Right ventricle myocardium inferior (tissue), 1 donor: ENCODE measurements at regions not wholly inside any gene's neighbourhood (a gene's known extent, or its start where the extent isn't known, plus 50 kb on each side); places are given as distances from the start of the nearest gene placed in this dataset.

Experiments used
- ATAC-seq: fragments of 200-7000 bp; cut with Tn5 transposase; one replicate; pipeline ENCODE4 v1.9.1; 2020; ENCODE audit warnings: mild to moderate bottlenecking, moderate library complexity
- DNase-seq: peaks from one replicate; pipeline ENCODE4 v3.0.0; 2021; ENCODE audit errors: missing footprints
- intact Hi-C: fragments of 100-400 bp; cut with DNase I; formaldehyde crosslinking; loops from one replicate; pipeline ENCODE4 v1.11.0; 2022
- donor health status: DM: no; HTN: yes; CAD: no; lungs with severe emphysema.

DNA sequence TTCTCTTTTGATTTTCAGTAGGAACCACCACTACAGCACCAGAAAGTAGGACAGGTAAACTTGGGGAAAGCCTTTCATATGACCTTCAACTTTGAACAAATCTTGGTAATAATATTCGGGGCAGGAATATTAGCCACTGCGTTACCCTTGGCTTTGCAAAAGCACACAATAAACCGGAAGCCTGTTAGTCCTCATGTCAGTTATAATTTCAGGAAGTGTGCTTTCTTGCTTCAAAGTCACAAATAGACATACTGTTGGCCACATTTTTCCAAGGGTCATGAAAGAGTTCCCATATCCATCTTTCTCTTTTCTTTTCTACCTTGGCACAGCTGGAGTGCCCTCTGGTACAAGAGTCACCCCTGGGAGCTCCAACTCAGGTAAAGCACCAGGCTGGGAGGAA lies 167.2 kb upstream of the CNTN1 start:
- no peak for DNase-seq
- intact Hi-C loops = no loop called here
- no peak for ATAC-seq

DNA sequence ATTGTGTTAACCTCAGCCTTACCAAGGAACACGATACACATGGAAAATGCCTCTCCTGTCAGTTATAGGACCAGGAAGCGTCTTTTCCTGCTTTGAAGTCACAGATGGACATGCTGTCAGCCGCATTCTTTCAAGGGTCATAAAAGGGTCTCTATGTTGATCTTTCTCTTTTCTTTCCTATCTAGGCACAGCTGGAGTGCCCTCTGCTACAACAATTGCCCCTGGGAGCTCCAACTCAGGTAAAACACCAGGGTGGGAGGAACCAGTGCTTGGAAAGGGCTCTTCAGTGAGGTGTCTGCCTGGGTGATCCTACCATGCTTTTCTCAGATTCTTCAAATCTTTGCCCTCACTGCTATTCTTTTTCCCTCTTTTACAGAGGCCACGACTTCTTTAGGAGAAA lies 157.4 kb upstream of the CNTN1 start:
- intact Hi-C loops = no loop called here
- DNase-seq (no peak), ATAC-seq (no peak)

DNA sequence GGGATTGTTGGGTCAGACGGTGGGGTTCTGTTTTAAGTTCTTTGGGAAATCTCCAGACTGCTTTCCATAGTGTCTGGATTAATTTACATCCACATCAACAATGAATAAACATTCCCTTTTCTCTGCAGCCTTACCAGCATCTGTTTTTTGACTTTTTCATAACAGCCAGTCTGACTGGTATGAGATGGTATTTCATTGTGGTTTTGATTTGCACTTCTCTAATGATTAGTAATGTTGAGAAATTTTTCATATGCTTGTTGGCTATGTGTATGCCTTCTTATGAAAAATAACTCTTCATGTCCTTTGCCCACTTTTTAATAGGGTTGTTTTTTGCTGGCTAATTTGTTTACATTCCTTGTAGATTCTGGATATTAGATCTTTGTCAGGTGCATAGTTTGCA lies 140.8 kb upstream of the CNTN1 start:
- intact Hi-C loops = no loop called here
- DNase-seq = no peak
- no peak for ATAC-seq

DNA sequence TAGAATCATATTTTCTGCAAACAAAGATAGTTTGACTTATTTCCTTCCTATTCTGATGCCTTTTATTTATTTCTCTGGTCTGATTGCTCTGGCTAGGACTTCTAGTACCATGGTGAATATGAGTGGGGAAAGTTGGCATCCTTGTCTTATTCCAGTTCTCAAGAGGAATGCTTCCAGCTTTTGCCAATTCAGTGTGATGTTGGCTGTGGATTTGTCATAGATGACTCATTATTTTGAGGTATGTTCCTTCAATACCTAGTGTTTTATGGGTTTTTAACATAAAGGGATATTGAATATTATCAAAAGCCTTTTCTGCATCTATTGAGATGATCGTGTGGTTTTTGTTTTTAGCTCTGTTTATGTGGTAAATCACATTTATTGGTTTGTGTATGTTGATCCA lies 139.4 kb upstream of the CNTN1 start:
- DNase-seq = no peak
- no peak for ATAC-seq
- intact Hi-C loops = no loop called here

DNA sequence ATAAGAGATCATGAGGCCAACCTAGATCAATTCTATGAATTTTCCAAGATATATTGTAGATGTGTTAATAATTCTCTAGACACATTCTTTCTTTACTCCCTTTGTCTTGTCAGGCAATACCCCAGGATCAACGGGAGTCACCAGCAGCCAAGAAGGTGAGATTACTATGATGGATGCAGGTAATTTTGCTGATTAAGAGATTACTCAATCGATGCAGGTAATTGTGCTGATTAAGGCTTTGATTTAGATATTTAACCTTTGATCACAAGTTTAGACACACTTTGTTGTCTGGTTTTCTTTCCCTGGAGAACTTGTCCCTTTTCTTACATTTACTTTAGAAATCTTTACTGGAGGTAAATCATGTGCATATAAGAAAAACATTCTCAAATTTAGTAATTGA lies 134.3 kb upstream of the CNTN1 start:
- ATAC-seq (no peak), DNase-seq (no peak)
- intact Hi-C loops = no loop called here

DNA sequence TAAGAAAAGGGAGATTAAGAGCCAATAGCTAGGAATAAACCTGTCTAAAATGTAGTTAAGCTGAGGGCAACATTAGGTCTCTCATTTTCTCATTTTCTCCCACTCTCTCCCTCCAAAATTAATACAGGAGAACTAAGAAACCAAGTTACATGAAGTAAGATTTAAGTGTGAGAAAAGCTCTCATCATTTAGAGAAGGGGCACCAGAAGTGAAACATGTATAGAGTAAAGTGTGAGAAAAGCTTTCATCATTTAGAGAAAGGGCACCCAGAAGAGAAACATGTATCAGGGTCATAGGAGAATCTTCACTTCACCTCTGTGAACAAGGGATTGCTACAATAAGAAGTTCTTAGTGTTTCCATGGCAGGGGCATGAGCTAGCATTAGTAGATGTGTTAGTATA lies 132.4 kb upstream of the CNTN1 start:
- ATAC-seq = no peak
- intact Hi-C loops = no loop called here

DNA sequence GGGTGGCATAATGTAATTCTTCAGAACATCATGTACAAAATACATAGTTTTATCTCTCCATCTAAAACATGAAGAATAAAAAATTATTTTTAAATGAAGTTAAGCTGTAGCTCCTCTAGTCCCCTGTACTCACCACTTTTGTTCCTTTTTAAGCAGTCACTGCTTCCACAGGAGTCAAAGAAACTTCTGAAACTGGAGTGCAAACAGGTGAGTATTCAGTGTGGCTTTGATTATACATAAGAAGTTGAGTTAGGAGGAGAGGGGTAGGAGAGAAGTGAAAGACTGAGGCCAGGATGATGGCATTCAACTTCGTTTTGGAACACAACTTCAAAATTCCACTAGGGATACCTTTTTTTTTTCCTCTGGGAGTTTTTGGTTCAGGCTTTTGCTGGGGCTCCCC lies 131.4 kb upstream of the CNTN1 start:
- ATAC-seq (no peak), DNase-seq (no peak)
- intact Hi-C loops = no loop called here

More for the DNA sequence above, 132.4 kb upstream of the CNTN1 start:
- no peak for DNase-seq

DNA sequence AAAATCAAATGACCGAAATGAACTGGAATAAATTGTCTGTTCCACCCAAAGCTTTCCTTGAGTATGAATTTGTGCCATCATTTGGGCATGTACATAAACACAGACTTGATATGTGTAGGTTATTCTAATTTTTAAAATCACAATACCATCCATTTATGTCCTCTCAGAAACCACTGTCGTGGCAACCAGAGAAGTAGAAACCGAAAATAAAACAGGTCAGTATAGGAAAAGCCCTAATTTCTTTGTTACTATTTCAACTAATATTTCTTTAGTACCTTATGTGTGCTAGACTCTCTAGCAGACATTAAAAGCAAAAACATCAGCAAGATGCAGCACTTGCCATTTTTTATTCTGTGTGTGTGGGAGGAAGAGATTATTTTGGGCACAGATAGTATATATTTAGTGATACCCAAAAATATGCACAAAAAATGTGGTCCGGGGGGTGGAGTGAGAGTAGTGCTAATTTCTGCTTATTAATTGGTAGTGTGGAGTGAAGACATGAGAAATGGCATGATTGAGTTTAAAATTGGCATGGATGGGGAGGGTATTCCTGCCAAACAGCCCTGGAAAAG lies 130.8 kb upstream of the CNTN1 start:
- intact Hi-C loops = no loop called here
- DNase-seq = no peak

DNA sequence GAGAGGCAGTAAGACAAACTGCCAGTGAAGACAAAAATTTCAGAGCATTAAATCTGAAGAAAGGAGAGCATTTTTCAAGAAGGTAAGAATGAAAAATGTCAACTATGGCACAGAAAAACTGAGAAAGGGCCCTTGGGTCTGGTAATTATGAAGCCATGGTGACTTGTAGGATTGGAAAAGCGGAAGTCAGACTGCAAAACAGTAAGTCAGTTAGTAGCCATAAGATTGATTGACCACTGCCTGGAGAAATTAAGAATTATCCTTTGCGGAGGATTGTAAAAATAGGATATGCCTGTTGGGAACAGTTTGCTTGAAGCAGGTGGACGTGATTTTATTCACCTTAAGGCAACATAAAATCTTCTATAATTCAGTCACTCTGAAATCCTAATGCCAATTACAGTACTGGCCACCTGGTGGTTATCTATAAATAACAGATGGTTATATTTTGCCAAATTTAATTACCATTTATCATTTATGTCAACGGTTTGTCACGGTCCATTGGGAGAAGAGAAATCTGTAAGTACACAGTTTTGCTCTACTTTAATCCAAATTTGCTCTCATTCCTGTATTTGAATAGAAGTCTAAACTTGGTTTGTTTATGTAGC lies 127.1 kb upstream of the CNTN1 start:
- intact Hi-C loops = no loop called here
- DNase-seq (no peak), ATAC-seq (no peak)

More for the DNA sequence above, 130.8 kb upstream of the CNTN1 start:
- no peak for ATAC-seq

DNA sequence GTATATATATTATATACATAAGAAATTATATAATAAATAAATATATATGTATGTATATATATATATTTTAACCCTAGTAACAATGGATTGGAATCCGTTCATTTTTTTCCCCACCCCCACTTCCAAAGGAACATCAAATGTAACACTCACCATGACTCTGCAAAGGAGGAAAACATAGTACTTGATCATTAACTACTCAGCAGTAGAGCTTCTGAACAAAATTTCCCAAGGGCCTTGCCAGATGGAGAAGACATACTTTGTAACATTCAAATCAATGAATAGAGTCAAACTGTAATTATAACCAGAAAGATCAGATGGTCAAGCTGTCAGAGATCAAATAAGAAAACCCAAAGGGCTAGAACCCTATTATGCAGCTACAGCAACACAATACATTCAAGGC lies 126.0 kb upstream of the CNTN1 start:
- ATAC-seq (no peak), DNase-seq (no peak)
- intact Hi-C loops = no loop called here

DNA sequence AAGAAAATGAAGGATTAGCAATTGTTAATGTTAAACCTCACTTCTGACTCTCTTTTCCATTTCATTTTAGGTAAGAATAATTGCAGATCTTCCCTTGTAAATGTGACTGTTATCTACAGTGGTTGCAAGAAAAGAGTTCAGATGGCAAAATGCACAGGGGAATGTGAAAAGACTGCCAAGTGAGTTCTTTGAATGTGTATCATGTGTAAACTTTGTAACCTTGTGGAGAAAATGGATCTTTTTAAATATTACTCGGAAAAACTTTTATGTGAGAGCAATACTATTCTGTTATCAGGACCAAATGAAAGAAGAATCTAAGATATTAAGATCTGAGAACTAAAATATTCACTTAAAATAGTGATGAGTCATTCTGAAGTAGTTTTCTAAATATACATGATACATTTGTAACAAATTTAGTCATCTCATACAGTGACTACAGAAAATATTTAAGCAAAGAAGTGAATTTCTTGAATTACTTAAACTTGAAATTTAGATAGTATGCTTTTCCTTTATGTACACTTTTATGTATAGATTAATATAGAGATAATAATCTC lies 122.5 kb upstream of the CNTN1 start:
- no peak for DNase-seq
- no peak for ATAC-seq
- intact Hi-C loops = no loop called here

DNA sequence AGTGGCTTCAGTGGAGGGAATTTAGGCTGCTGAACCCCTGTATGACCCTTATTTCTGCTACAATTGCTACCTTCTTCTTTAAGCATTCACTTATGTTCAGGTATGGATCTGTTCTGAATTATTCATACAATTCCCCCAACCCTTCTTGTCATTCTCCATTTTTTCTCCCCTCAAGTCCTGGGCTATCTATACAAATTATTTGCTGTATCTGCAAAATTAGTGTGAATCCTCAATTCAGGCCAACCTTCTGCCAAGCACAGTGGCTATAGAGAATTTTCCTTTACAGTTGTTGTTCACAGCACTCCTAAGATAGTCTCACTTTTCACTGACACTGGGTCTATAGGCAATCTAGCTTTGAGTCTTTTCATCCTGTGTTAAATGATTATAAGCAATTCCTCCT lies 119.2 kb upstream of the CNTN1 start:
- DNase-seq = no peak
- no peak for ATAC-seq

DNA sequence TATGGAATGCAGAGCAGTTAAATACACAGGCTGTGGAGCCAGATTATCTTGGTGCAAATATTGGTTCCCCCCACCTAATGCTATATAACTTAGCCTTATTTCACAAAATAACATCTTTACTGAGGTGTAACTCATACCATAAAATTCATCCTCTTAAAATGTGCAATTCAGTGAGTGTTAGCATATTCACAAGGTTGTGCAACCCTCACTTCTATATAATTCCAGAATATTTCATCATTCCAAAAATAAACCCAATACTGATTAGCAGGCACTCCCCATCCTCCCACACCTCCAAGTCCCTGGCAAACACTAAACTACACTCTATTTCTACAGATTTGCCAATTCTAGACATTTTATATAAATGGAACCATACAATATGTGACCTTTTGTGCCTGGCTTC lies 116.3 kb upstream of the CNTN1 start:
- ATAC-seq = no peak

More for the DNA sequence above, 119.2 kb upstream of the CNTN1 start:
- intact Hi-C loops = no loop called here

DNA sequence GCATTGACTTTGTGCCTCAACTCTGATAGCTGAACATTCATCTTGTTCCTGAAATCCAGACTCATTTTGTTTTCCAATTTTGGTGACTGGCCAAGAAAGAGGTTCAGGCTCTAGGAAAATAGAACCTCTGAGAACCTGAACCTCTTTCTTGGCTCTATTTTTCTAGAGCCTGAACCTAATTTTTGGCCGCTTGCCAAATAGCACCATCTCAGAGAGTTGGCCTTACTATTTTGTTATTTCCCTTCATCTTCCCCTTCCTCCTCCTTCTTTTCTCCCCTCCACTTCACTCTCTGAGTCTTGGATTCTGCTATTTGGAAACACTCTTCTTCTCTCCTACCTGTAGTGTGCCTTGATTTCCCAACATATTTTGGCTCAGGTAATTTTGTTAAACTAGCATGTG lies 114.4 kb upstream of the CNTN1 start:
- intact Hi-C loops = no loop called here
- DNase-seq (no peak), ATAC-seq (no peak)

More for the DNA sequence above, 116.3 kb upstream of the CNTN1 start:
- no peak for DNase-seq
- intact Hi-C loops = no loop called here

DNA sequence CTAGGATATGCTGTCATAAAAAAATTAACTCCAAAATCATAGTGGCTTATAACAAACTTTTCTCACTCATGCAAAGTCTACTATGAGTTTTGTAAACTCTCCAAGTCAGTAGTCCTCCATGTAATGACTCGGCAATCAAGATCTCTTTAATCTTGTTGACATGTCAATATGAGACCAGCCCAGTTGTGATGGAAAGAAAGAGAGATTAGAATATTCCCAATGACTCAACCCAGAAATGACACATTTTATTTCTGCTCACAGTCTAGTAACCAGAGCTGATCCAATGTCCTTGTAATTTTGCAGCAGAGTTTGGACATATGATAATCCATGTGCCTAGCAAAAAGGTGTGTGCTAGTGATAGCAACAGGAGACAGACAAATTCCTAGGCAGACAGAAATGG lies 112.6 kb upstream of the CNTN1 start:
- no peak for ATAC-seq
- DNase-seq = no peak
- intact Hi-C loops = no loop called here

DNA sequence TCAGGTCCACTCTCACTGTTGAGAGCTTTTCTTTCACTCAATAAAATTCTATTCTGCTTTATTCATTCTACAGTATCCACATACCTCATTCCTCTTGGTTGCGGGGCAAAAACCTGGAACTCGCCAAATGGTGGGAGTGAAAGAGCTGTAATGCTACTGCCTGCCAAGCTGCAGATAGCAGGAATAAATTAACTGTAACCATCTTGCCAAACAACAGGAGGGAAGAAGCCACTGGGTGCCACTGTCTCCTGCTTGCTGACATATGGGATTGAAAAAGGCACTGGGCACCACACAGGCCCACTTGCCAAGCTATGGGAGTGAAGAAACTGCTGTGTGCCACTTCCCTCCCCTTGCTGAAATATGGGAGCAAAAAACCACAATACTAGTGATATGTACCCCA lies 111.9 kb upstream of the CNTN1 start:
- ATAC-seq (no peak), DNase-seq (no peak)
- intact Hi-C loops = no loop called here

DNA sequence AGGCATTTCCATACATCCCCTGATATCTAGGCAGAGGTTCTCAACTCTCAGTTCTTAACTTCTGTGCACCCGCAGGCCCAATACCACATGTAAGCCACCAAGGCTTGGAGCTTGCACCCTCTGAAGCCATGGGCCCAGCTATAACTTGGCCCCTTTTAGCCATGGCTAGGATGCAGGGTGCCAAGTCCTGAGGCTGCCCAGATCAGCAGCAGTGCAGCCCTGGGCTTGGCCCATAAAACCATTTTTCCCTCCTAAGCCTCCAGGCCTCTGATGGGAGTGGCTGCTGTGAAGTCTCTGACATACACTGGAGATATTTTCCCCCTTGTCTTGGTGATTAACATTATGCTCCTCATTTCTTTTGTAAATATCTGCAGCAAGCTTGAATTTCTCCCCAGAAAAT lies 110.3 kb upstream of the CNTN1 start:
- intact Hi-C loops = no loop called here
- no peak for ATAC-seq

DNA sequence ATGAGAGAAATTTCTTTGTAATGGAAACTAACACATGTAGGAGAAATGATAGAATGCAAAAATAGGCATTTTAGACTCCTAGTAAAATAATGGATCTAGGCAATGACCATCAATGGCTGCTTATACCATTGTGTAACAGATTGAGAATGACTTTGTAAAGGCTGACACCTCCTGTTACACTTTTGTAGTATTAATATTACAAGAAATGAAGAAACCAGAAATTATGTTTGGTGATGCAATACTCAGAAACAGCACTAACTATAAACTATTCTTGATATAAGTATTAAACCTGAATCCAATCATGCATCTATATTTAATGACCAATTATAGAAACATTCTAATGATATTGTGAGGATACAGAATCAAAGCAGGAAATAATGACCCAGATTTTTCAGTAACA lies 108.5 kb upstream of the CNTN1 start:
- intact Hi-C loops = no loop called here
- DNase-seq (no peak), ATAC-seq (no peak)

More for the DNA sequence above, 110.3 kb upstream of the CNTN1 start:
- no peak for DNase-seq

DNA sequence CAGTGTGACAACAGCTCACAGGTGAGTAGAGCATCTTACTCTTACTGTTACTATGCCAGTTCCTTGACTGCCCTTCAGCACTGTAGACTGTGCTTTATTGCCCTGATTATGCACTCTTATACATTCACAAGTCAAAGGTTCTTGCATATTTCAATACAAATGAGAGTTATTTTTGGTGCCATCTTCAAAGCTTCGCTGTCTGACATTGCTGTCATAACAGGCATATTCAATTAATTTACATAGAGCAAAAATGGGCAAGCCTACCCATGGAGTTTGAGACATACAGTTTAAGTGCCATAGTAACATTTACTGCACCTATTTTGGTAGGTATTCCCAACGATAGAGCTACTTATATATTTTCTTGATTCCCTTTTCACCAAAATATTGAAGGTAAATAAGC lies 107.5 kb upstream of the CNTN1 start:
- no peak for DNase-seq
- intact Hi-C loops = no loop called here
- ATAC-seq = no peak

DNA sequence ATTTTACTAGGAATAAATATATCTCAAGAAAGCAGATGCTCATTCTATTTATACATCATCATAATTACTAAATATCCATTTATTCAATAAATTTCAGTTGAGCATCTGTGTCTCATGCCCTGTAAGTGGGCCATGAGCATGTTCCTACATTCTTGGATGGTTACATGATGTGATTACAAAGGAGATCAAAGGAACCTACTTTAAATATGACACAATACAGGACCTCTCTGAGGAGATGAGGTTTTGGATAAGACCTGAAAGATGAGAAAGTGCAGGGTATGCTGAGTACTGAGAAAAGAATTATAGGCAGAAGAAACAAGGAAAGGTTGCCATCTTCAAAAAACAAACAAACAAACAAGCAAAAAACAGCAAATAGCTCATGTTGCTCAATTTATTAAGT lies 105.4 kb upstream of the CNTN1 start:
- DNase-seq = no peak
- intact Hi-C loops = no loop called here
- ATAC-seq = no peak

DNA sequence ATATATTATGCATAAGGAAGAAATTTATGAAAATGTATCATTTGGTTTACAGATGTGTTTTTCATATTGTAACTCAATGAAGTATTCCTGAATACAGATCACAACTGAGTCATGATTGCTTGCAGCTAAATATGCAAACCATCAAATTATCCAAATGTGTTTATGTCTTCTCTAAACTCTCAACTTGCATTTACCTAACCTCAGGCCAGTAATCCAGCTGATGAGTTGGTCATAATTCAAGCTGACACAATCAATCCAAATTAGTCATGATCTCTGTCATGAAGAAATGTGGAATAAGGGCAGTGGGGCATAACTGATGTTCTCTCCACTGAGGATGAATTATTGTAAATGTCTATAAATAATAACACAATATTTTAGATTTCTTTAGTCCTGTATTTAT lies 104.8 kb upstream of the CNTN1 start:
- intact Hi-C loops = no loop called here
- ATAC-seq (no peak), DNase-seq (no peak)
